IMR-90 (cell line): ENCODE measurements at regions not wholly inside any gene's neighbourhood (a gene's known extent, or its start where the extent isn't known, plus 50 kb on each side); places are given as distances from the start of the nearest gene placed in this dataset.

Experiments used
- ATAC-seq: fragments of 200-7000 bp; cut with Tn5 transposase; 2 replicates; pipeline ENCODE4 v1.9.1; 2020; ENCODE audit warnings: low read depth, mild to moderate bottlenecking, moderate library complexity
- BruUV-seq: library from RNA; stranded (reverse); fragments of 400-500 nt; replicated peaks from 2 replicates; lab custom pipeline; 2021; lab: Mats Ljungman, UMichigan
- CTCF ChIA-PET: fragments of 300-600 bp; formaldehyde crosslinking; extraction: SDS; loops from one replicate; lab custom pipeline; 2021; ENCODE audit warnings: antibody characterized with exemption; lab: Yijun Ruan, JAX
- POLR2A ChIA-PET: fragments of 300-600 bp; sonication (Branson Sonifier 250); formaldehyde crosslinking; loops from one replicate; lab custom pipeline; 2022; ENCODE audit warnings: antibody characterized with exemption; ENCODE audit not compliant: unreplicated experiment; lab: Charles Lee
- DNase-seq: peaks from one replicate; pipeline ENCODE4 v3.0.0; 2013
- H2AFZ ChIP-seq: replicated peaks from 2 replicates; pipeline ENCODE3; 2013; ENCODE audit warnings: low read length, mild to moderate bottlenecking; ENCODE audit not compliant: poor library complexity
- H2AK5ac ChIP-seq: 2 replicates; pipeline ENCODE4 v1.6.1; 2013; ENCODE audit warnings: low read depth, low read length, inconsistent platforms
- H2AK9ac ChIP-seq: replicated peaks from 2 replicates; pipeline ENCODE3; 2013; ENCODE audit warnings: mild to moderate bottlenecking, low read depth, low read length, moderate library complexity; ENCODE audit not compliant: poor library complexity
- H2BK120ac ChIP-seq: 2 replicates; pipeline ENCODE4 v1.6.1; 2013; ENCODE audit warnings: low read depth, low read length, inconsistent platforms
- H2BK15ac ChIP-seq: 3 replicates; pipeline ENCODE4 v1.6.1; 2013; ENCODE audit warnings: low read depth, low read length, inconsistent platforms
- H2BK20ac ChIP-seq: 2 replicates; pipeline ENCODE4 v1.6.1; 2013; ENCODE audit warnings: low read depth, mild to moderate bottlenecking, inconsistent platforms, low read length, moderate library complexity
- H2BK5ac ChIP-seq: 2 replicates; pipeline ENCODE4 v1.6.1; 2013; ENCODE audit warnings: mild to moderate bottlenecking, low read depth, low read length, inconsistent platforms; ENCODE audit not compliant: poor library complexity, severe bottlenecking
- H3K14ac ChIP-seq: replicated peaks from 2 replicates; pipeline ENCODE4 v1.6.1; 2013; ENCODE audit warnings: low read depth, low read length, inconsistent platforms
- H3K18ac ChIP-seq: 2 replicates; pipeline ENCODE4 v1.6.1; 2013; ENCODE audit warnings: low read depth, low read length, control low read depth
- H3K23ac ChIP-seq: 2 replicates; pipeline ENCODE4 v1.6.1; 2013; ENCODE audit warnings: low read depth, low read length, inconsistent platforms
- H3K27ac ChIP-seq: 2 replicates; pipeline ENCODE4 v1.5.1; 2013; ENCODE audit warnings: mild to moderate bottlenecking, control low read depth, low read length; ENCODE audit not compliant: insufficient read depth
- H3K27me3 ChIP-seq: 2 replicates; pipeline ENCODE4 v1.6.1; 2013; ENCODE audit warnings: low read length; ENCODE audit not compliant: control insufficient read depth, insufficient read depth
- H3K36me3 ChIP-seq: 2 replicates; pipeline ENCODE4 v1.6.1; 2013; ENCODE audit warnings: low read length, mixed read lengths; ENCODE audit not compliant: control insufficient read depth, insufficient read depth
- H3K4ac ChIP-seq: 2 replicates; pipeline ENCODE4 v1.6.1; 2013; ENCODE audit warnings: low read depth, low read length, inconsistent platforms
- H3K4me1 ChIP-seq: 2 replicates; pipeline ENCODE4 v1.6.1; 2013; ENCODE audit warnings: low read length, mixed read lengths; ENCODE audit not compliant: control insufficient read depth, insufficient read depth
- H3K4me2 ChIP-seq: 2 replicates; pipeline ENCODE4 v1.6.1; 2013; ENCODE audit warnings: low read depth, mild to moderate bottlenecking, control low read depth, low read length, moderate library complexity
- H3K4me3 ChIP-seq: 2 replicates; pipeline ENCODE4 v1.5.1; 2013; ENCODE audit warnings: low read depth, mild to moderate bottlenecking, control low read depth, low read length, moderate library complexity; ENCODE audit not compliant: insufficient read depth
- H3K56ac ChIP-seq: 2 replicates; pipeline ENCODE4 v1.6.1; 2013; ENCODE audit warnings: low read length, inconsistent platforms; ENCODE audit not compliant: insufficient read depth; ENCODE audit errors: extremely low read depth
- H3K79me1 ChIP-seq, 2 experiments: 2 replicates each; pipeline ENCODE4 v1.6.1; 2013; ENCODE audit warnings: low read length in 2 of 2, inconsistent platforms in 1 of 2, low read depth in 1 of 2
- H3K9ac ChIP-seq: 2 replicates; pipeline ENCODE4 v1.6.1; 2013; ENCODE audit warnings: low read depth, low read length, control low read depth
- H3K9me1 ChIP-seq: 2 replicates; pipeline ENCODE4 v1.6.1; 2013; ENCODE audit warnings: low read length, inconsistent platforms; ENCODE audit not compliant: insufficient read depth
- H3K9me3 ChIP-seq: 2 replicates; pipeline ENCODE4 v1.6.1; 2013; ENCODE audit warnings: low read length; ENCODE audit not compliant: control insufficient read depth, insufficient read depth
- H4K20me1 ChIP-seq: 2 replicates; pipeline ENCODE4 v1.6.1; 2013; ENCODE audit warnings: low read length, inconsistent platforms; ENCODE audit not compliant: insufficient read depth
- H4K5ac ChIP-seq: 2 replicates; pipeline ENCODE4 v1.6.1; 2013; ENCODE audit warnings: mild to moderate bottlenecking, low read depth, low read length, control low read depth
- H4K8ac ChIP-seq, 2 experiments: 2 replicates each; pipeline ENCODE4 v1.6.1; 2013; ENCODE audit warnings: low read depth in 2 of 2, low read length in 2 of 2, control low read depth in 1 of 2, inconsistent platforms in 1 of 2
- H4K91ac ChIP-seq: 2 replicates; pipeline ENCODE4 v1.6.1; 2013; ENCODE audit warnings: low read depth, low read length, inconsistent platforms; ENCODE audit not compliant: insufficient read depth
- BHLHE40 ChIP-seq: fragments of 150-350 bp; IDR thresholded peaks from 2 replicates; pipeline ENCODE4 v1.6.1; 2016; ENCODE audit warnings: mild to moderate bottlenecking, low read depth, low read length
- CEBPB ChIP-seq: IDR thresholded peaks from 2 replicates; pipeline ENCODE4 v1.6.1; 2012; ENCODE audit warnings: low read depth, low read length, improper control_type of control experiment
- CHD1 ChIP-seq: IDR thresholded peaks from 2 replicates; pipeline ENCODE4 v1.6.1; 2012; ENCODE audit warnings: low read depth, low read length, improper control_type of control experiment
- FOS ChIP-seq: fragments of 150-350 bp; IDR thresholded peaks from 2 replicates; pipeline ENCODE4 v1.6.1; 2016; ENCODE audit warnings: low read depth, low read length
- MAFK ChIP-seq: IDR thresholded peaks from 2 replicates; pipeline ENCODE4 v1.6.1; 2012; ENCODE audit warnings: low read depth, low read length, improper control_type of control experiment
- MAZ ChIP-seq: IDR thresholded peaks from 2 replicates; pipeline ENCODE4 v1.6.1; 2012; ENCODE audit warnings: low read depth, mild to moderate bottlenecking, low read length, improper control_type of control experiment, moderate library complexity, borderline replicate concordance
- MXI1 ChIP-seq: IDR thresholded peaks from 2 replicates; pipeline ENCODE4 v1.6.1; 2012; ENCODE audit warnings: low read depth, mild to moderate bottlenecking, low read length, moderate library complexity, borderline replicate concordance
- NFE2L2 ChIP-seq: fragments of 150-350 bp; IDR thresholded peaks from 2 replicates; pipeline ENCODE4 v1.6.1; 2016; ENCODE audit warnings: low read depth, mild to moderate bottlenecking, low read length
- POLR2A ChIP-seq: IDR thresholded peaks from 2 replicates; pipeline ENCODE4 v1.6.1; 2012; ENCODE audit warnings: mild to moderate bottlenecking, low read depth, low read length
- RAD21 ChIP-seq: IDR thresholded peaks from 2 replicates; pipeline ENCODE4 v1.6.1; 2012; ENCODE audit warnings: low read length, improper control_type of control experiment
- RCOR1 ChIP-seq: IDR thresholded peaks from 2 replicates; pipeline ENCODE4 v1.6.1; 2012; ENCODE audit warnings: mild to moderate bottlenecking, low read length, improper control_type of control experiment; ENCODE audit not compliant: insufficient replicate concordance
- RFX5 ChIP-seq: IDR thresholded peaks from 2 replicates; pipeline ENCODE4 v1.8.0; 2012; ENCODE audit warnings: low read depth, mild to moderate bottlenecking, low read length, moderate library complexity
- SMC3 ChIP-seq: fragments of 150-350 bp; IDR thresholded peaks from 2 replicates; pipeline ENCODE4 v1.6.1; 2016; ENCODE audit warnings: low read depth, mild to moderate bottlenecking, antibody characterized with exemption, low read length, moderate library complexity
- WGBS, 2 experiments: methylation state at CpG; one replicate each; pipeline versions ENCODE4 v1.1.5 to v1.1.7; 2013; ENCODE audit warnings: missing lambda C conversion rate in 2 of 2; ENCODE audit not compliant: insufficient read length in 1 of 2; ENCODE audit errors: extremely low coverage in 2 of 2; 5-methylcytosine and 5-hydroxymethylcytosine counted together
- dilution Hi-C: fragments of 300-500 bp; cut with HindIII; formaldehyde crosslinking; loops from one replicate; pipeline ENCODE4 v1.14.3; 2018; ENCODE audit warnings: low sequenced_read_pairs; ENCODE audit not compliant: unreplicated experiment
- in situ Hi-C: fragments of 300-500 bp; cut with MboI; formaldehyde crosslinking; loops from 3 replicates; pipeline ENCODE4 v1.14.3; 2019; ENCODE audit warnings: low sequenced_read_pairs, inconsistent platforms, mixed read lengths
- intact Hi-C: fragments of 100-400 bp; cut with micrococcal nuclease; formaldehyde crosslinking; loops from 2 replicates; pipeline ENCODE4 v1.10.0; 2022
- TF ChIP-seq, protein P1 (sequence below): fragments of 150-350 bp; IDR thresholded peaks from 2 replicates; pipeline ENCODE4 v1.6.1; 2016; ENCODE audit warnings: low read depth, mild to moderate bottlenecking, low read length, moderate library complexity, borderline replicate concordance
- TF ChIP-seq, protein P2 (sequence below): fragments of 150-350 bp; IDR thresholded peaks from 2 replicates; pipeline ENCODE4 v1.6.1; 2017; ENCODE audit warnings: mild to moderate bottlenecking, antibody characterized with exemption, low read length, low read depth
- TF ChIP-seq, protein P3 (sequence below): conservative IDR thresholded peaks from 2 replicates; pipeline ENCODE4 v1.5.1; 2012; ENCODE audit warnings: mild to moderate bottlenecking, low read depth, low read length, improper control_type of control experiment

DNA sequence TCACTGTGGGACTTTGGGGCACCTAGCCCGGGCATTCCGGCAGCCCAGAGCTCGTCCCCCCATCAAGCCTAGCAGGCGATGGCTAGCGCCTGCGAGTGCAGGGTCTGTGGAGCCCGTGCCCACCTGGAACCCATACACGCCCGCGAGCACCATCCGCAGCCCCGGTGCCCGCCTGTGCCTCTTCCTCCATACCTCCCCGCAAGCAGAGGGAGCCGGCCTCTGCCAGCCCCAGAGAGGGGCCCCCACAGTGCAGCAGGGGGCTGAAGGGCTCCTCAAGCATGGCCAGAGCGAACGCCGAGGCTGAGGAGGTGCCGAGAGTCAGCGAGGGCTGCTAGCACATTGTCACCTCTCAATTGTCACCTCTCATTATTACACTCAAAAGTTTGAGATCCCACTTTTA is 167.8 kb upstream of the EPHA6 start:
- Histone ChIP-seq H4K8ac (no peak overlapping the region), H3K4me2 (no peak overlapping the region), H2AK9ac (no peak overlapping the region), H3K27me3 (no peaks in the 10 kb centered on the region), H4K91ac (no peak overlapping the region), H2BK20ac (no peak overlapping the region), H3K4ac (no peak overlapping the region), H3K4me1 (no peaks in the 10 kb centered on the region), H3K56ac (no peak overlapping the region), H3K4me3 (no peak overlapping the region), H2AFZ (no peak overlapping the region), H2BK5ac (no peak overlapping the region), H3K9me3 (peaks cover 8% of the 10 kb centered on the region), H2BK15ac (no peak overlapping the region), H2BK120ac (no peak overlapping the region), H3K79me1 (no peaks in the 10 kb centered on the region), H3K14ac (no peak overlapping the region), H3K27ac (no peak overlapping the region), H3K9me1 (no peaks in the 10 kb centered on the region), H3K36me3 (no peaks in the 10 kb centered on the region), H2AK5ac (no peak overlapping the region), H4K5ac (no peak overlapping the region), H3K18ac (no peak overlapping the region), H3K9ac (no peak overlapping the region), H4K20me1 (no peaks in the 10 kb centered on the region), H3K23ac (no peak overlapping the region)
- TF ChIP-seq MXI1 (no peak), MAZ (no peak), RAD21 (no peak), CHD1 (no peak), BHLHE40 (no peak), SMC3 (no peak), POLR2A (no peak), MAFK (no peak), CEBPB (no peak), RFX5 (no peak), NFE2L2 (no peak), FOS (no peak), RCOR1 (no peak)
- TF ChIP-seq, protein P1, sequence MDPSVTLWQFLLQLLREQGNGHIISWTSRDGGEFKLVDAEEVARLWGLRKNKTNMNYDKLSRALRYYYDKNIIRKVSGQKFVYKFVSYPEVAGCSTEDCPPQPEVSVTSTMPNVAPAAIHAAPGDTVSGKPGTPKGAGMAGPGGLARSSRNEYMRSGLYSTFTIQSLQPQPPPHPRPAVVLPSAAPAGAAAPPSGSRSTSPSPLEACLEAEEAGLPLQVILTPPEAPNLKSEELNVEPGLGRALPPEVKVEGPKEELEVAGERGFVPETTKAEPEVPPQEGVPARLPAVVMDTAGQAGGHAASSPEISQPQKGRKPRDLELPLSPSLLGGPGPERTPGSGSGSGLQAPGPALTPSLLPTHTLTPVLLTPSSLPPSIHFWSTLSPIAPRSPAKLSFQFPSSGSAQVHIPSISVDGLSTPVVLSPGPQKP: no peak
- TF ChIP-seq, protein P2, sequence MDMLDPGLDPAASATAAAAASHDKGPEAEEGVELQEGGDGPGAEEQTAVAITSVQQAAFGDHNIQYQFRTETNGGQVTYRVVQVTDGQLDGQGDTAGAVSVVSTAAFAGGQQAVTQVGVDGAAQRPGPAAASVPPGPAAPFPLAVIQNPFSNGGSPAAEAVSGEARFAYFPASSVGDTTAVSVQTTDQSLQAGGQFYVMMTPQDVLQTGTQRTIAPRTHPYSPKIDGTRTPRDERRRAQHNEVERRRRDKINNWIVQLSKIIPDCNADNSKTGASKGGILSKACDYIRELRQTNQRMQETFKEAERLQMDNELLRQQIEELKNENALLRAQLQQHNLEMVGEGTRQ: no peak
- TF ChIP-seq, protein P3, sequence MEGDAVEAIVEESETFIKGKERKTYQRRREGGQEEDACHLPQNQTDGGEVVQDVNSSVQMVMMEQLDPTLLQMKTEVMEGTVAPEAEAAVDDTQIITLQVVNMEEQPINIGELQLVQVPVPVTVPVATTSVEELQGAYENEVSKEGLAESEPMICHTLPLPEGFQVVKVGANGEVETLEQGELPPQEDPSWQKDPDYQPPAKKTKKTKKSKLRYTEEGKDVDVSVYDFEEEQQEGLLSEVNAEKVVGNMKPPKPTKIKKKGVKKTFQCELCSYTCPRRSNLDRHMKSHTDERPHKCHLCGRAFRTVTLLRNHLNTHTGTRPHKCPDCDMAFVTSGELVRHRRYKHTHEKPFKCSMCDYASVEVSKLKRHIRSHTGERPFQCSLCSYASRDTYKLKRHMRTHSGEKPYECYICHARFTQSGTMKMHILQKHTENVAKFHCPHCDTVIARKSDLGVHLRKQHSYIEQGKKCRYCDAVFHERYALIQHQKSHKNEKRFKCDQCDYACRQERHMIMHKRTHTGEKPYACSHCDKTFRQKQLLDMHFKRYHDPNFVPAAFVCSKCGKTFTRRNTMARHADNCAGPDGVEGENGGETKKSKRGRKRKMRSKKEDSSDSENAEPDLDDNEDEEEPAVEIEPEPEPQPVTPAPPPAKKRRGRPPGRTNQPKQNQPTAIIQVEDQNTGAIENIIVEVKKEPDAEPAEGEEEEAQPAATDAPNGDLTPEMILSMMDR: no peak
- ATAC-seq: no peak
- intact Hi-C loops: no loop called here
- CTCF ChIA-PET: no interaction called here
- BruUV-seq: no TSS peak
- dilution Hi-C loops: no loop called here
- no CpG with 5 or more reads among the region's 20 CpGs for WGBS, 2 experiments
- in situ Hi-C loops: no loop called here
- POLR2A ChIA-PET: no interaction called here
- DNase-seq: no peak
